Tibial artery (tissue), 4 donors: ENCODE measurements at regions not wholly inside any gene's neighbourhood (a gene's known extent, or its start where the extent isn't known, plus 50 kb on each side); places are given as distances from the start of the nearest gene placed in this dataset.

ENCODE experiments used
- DNase-seq, 2 donors: peaks; one replicate each; pipeline ENCODE4 v3.0.0-alpha.2; 2019
- H3K27ac ChIP-seq, 2 donors: fragments of 200-600 bp; sonication (generic) in 1 of 2; 1 replicate in 1 of 2; 2 replicates in 1 of 2; pipeline ENCODE4 v1.5.1; 2018 to 2019; ENCODE audit warnings: mild to moderate bottlenecking in 1 of 2
- H3K27me3 ChIP-seq, 2 donors: fragments of 200-600 bp; sonication (generic) in 1 of 2; one replicate each; pipeline versions ENCODE4 v1.5.1 to v1.6.0; 2016 to 2019
- H3K36me3 ChIP-seq, 3 donors: fragments of 200-600 bp; sonication (generic) in 2 of 3; one replicate each; pipeline ENCODE4 v1.5.1; 2016 to 2019; ENCODE audit warnings: mild to moderate bottlenecking in 2 of 3
- H3K4me1 ChIP-seq, 4 donors: fragments of 200-600 bp; sonication (generic) in 2 of 4; 1 replicate in 3 of 4; 2 replicates in 1 of 4; pipeline ENCODE4 v1.5.1; 2016 to 2019
- H3K4me3 ChIP-seq, 2 donors: fragments of 200-600 bp; sonication (generic) in 1 of 2; 1 replicate in 1 of 2; 2 replicates in 1 of 2; pipeline ENCODE4 v1.5.1; 2018 to 2019; ENCODE audit warnings: mild to moderate bottlenecking in 2 of 2
- H3K9me3 ChIP-seq, 3 donors: fragments of 200-600 bp; sonication (generic) in 1 of 3; one replicate each; pipeline ENCODE4 v1.5.1; 2016 to 2019
- CTCF ChIP-seq, 2 experiments: fragments of 200-600 bp in 1 of 2; fragments of 450-650 bp in 1 of 2; IDR thresholded peaks; one replicate each; pipeline ENCODE4 v1.5.1; 2017 to 2019; ENCODE audit warnings: antibody characterized with exemption in 2 of 2, mild to moderate bottlenecking in 1 of 2, moderate library complexity in 1 of 2
- intact Hi-C: fragments of 100-400 bp; cut with DNase I; formaldehyde crosslinking; loops from one replicate; pipeline ENCODE4 v1.15.0; 2023; ENCODE audit warnings: low total_unique reads

- Histone ChIP-seq H3K9me3 (no peaks in the 10 kb centered on the region), H3K36me3 (no peaks in the 10 kb centered on the region)
Observed at GRCh38 chr3:70800951-70801350, 488.5 kb upstream of the MDFIC2 start.

GRCh38 chr3:70789878-70790277 lies 477.4 kb upstream of the MDFIC2 start:
- Histone ChIP-seq H3K4me1 (no peaks in the 10 kb centered on the region), H3K36me3 (no peaks in the 10 kb centered on the region), H3K27ac (no peak overlapping the region), H3K9me3 (no peaks in the 10 kb centered on the region), H3K4me3 (no peak overlapping the region), H3K27me3 (no peaks in the 10 kb centered on the region)
- intact Hi-C loops: no loop called here
- no peak for TF ChIP-seq CTCF (IDR thresholded peaks at IDR 0.05)
- DNase-seq: no peak

More at GRCh38 chr3:70800951-70801350, 488.5 kb upstream of the MDFIC2 start:
- H3K27ac ChIP-seq: no peak overlapping the region
- TF ChIP-seq CTCF (IDR thresholded peaks at IDR 0.05): no peak
- DNase-seq: no peak
- peaks cover 0 to 21% (median 3%) of the 10 kb centered on the region in 4 donors for H3K4me1 ChIP-seq
- no peak overlapping the region for H3K4me3 ChIP-seq
- H3K27me3 ChIP-seq: no peaks in the 10 kb centered on the region
- intact Hi-C loops: no loop called here

- Histone ChIP-seq H3K36me3 (no peaks in the 10 kb centered on the region), H3K4me3 (no peak overlapping the region), H3K27ac (no peak overlapping the region), H3K27me3 (no peaks in the 10 kb centered on the region), H3K4me1 (no peaks in the 10 kb centered on the region), H3K9me3 (no peaks in the 10 kb centered on the region)
- intact Hi-C loops: no loop called here
- no peak for TF ChIP-seq CTCF (IDR thresholded peaks at IDR 0.05)
- no peak for DNase-seq
Observed at GRCh38 chr3:70780790-70781189, 468.4 kb upstream of the MDFIC2 start.

GRCh38 chr3:70779296-70779695 lies 466.9 kb upstream of the MDFIC2 start:
- Histone ChIP-seq H3K27me3 (no peaks in the 10 kb centered on the region), H3K9me3 (no peaks in the 10 kb centered on the region), H3K4me1 (no peaks in the 10 kb centered on the region), H3K36me3 (no peaks in the 10 kb centered on the region), H3K27ac (no peak overlapping the region), H3K4me3 (no peak overlapping the region)
- intact Hi-C loops: no loop called here
- DNase-seq: no peak
- no peak for TF ChIP-seq CTCF (IDR thresholded peaks at IDR 0.05)

- Histone ChIP-seq H3K27me3 (no peaks in the 10 kb centered on the region), H3K27ac (no peak overlapping the region), H3K4me1 (no peaks in the 10 kb centered on the region), H3K9me3 (no peaks in the 10 kb centered on the region), H3K4me3 (no peak overlapping the region), H3K36me3 (no peaks in the 10 kb centered on the region)
- intact Hi-C loops: no loop called here
- no peak for TF ChIP-seq CTCF (IDR thresholded peaks at IDR 0.05)
- no peak for DNase-seq
Observed at GRCh38 chr3:70776081-70776480, 463.6 kb upstream of the MDFIC2 start.

GRCh38 chr3:70775257-70775656 lies 462.8 kb upstream of the MDFIC2 start:
- no peak for TF ChIP-seq CTCF (IDR thresholded peaks at IDR 0.05)
- no peak overlapping the region for H3K27ac ChIP-seq
- intact Hi-C loops: no loop called here
- H3K4me1 ChIP-seq: no peaks in the 10 kb centered on the region
- DNase-seq: no peak
- no peak overlapping the region for H3K4me3 ChIP-seq
- H3K36me3 ChIP-seq: no peaks in the 10 kb centered on the region
- no peaks in the 10 kb centered on the region for H3K9me3 ChIP-seq
- H3K27me3 ChIP-seq: no peaks in the 10 kb centered on the region
